ENCODE measurements at regions not wholly inside any gene's neighbourhood (a gene's known extent, or its start where the extent isn't known, plus 50 kb on each side); places are given as distances from the start of the nearest gene placed in this dataset.

GRCh38 chr16:86756882-86757703 is 178.7 kb downstream of the FOXL1 start:
- Histone ChIP-seq H3K27me3 (ENCODE audit: control insufficient read depth, insufficient read depth, low read length) (peaks cover 6% of the 10 kb centered on the region), H3K4me3 (ENCODE audit: low read depth, low read length) (no peak overlapping the region), H3K79me2 (no peaks in the 10 kb centered on the region), H3K27ac (no peak overlapping the region), H3K4me1 (no peaks in the 10 kb centered on the region), H3K9me3 (ENCODE audit: control insufficient read depth, low read length) (no peaks in the 10 kb centered on the region), H3K4me2 (ENCODE audit: low read length) (no peak overlapping the region), H2AFZ (no peak overlapping the region), H3K9ac (no peak overlapping the region), H3K36me3 (ENCODE audit: control insufficient read depth, insufficient read depth, low read length) (no peaks in the 10 kb centered on the region)
- TF ChIP-seq CTCF (IDR thresholded peaks at IDR 0.05): no peak

DNA sequence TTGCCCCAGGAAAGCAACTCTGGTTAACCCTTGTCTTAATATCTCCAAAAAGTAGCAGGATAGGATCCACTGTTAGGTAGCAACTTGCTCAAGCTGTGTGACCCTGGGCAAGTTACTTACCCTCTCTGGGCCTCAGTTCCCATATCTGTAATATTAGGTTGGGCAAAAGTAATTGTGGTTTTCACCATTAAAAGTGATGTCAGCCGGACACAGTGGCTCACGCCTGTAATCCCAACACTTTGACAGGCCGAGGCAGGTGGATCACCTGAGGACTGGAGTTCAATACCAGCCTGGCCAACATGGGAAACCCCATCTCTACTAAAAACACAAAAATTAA is 179.3 kb downstream of the FOXL1 start:
- peaks cover 6% of the 10 kb centered on the region for H3K27me3 ChIP-seq (ENCODE audit: control insufficient read depth, insufficient read depth, low read length)
- no peak overlapping the region for H3K4me2 ChIP-seq (ENCODE audit: low read length)
- H3K79me2 ChIP-seq: no peaks in the 10 kb centered on the region
- no peak for TF ChIP-seq CTCF (IDR thresholded peaks at IDR 0.05)
- H2AFZ ChIP-seq: no peak overlapping the region
- no peak overlapping the region for H3K9ac ChIP-seq
- H3K9me3 ChIP-seq (ENCODE audit: control insufficient read depth, low read length): no peaks in the 10 kb centered on the region
- no peak overlapping the region for H3K27ac ChIP-seq
- no peak overlapping the region for H3K4me3 ChIP-seq (ENCODE audit: low read depth, low read length)
- no peaks in the 10 kb centered on the region for H3K4me1 ChIP-seq
- no peaks in the 10 kb centered on the region for H3K36me3 ChIP-seq (ENCODE audit: control insufficient read depth, insufficient read depth, low read length)

GRCh38 chr16:86758932-86759331 is 180.6 kb downstream of the FOXL1 start:
- H3K27me3 ChIP-seq (ENCODE audit: control insufficient read depth, insufficient read depth, low read length): peaks cover 6% of the 10 kb centered on the region

DNA sequence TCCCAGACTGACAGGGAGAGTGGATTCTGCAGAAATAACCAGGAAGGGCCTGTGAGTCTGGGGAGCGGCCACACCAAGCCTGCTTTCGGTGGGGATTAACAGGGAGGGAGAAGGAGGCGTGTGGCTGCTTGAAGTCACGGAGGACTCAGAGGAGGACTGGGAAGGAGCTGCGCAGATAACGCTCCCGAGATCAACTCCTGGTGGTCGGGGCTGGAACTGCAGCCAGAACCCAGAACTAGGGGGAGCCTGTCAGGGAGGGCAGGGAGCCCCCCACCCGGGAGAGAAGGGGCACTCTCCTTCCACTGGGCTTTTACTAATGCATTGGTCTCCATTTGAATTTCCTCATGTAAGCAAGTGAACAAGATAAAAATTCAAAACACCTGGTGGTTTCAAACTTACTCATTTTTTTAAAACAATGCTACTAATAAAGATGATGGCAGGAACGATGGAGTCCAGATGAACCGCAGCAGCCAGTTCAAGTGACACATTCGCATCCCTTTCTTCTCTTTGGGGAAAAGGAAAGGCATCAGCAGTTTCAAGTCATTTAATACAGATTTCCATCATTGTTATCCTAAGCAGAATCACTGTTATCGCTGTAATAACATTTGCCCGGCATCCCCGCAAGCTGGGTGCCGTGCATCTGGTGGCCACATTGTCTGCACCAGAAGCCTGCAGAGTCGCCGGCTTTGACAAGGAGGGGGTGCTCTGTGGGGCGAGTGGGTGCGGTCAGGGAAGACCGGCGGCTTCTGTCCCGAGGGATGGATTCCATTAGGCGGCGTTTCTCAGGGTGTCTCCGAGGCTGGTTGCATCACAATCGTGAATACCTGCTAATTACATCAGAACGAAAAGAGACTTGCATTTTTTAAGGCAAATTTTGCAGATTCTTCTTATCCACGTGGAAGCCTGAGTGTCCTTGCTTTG is 183.0 kb downstream of the FOXL1 start:
- no peaks in the 10 kb centered on the region for H3K9me3 ChIP-seq (ENCODE audit: control insufficient read depth, low read length)
- H3K27ac ChIP-seq: no peak overlapping the region
- no peak overlapping the region for H3K4me3 ChIP-seq (ENCODE audit: low read depth, low read length)
- H3K27me3 ChIP-seq (ENCODE audit: control insufficient read depth, insufficient read depth, low read length): peaks cover 6% of the 10 kb centered on the region
- H2AFZ ChIP-seq: peak overlapping the region; percentile 45
- peak; percentile 80 for TF ChIP-seq CTCF (IDR thresholded peaks at IDR 0.05)
- no peak overlapping the region for H3K9ac ChIP-seq
- no peak overlapping the region for H3K4me2 ChIP-seq (ENCODE audit: low read length)
- H3K79me2 ChIP-seq: no peaks in the 10 kb centered on the region
- no peaks in the 10 kb centered on the region for H3K36me3 ChIP-seq (ENCODE audit: control insufficient read depth, insufficient read depth, low read length)
- no peaks in the 10 kb centered on the region for H3K4me1 ChIP-seq

More at GRCh38 chr16:86758932-86759331, 180.6 kb downstream of the FOXL1 start:
- Histone ChIP-seq H3K9me3 (ENCODE audit: control insufficient read depth, low read length) (no peaks in the 10 kb centered on the region), H2AFZ (no peak overlapping the region), H3K79me2 (no peaks in the 10 kb centered on the region), H3K9ac (no peak overlapping the region), H3K4me3 (ENCODE audit: low read depth, low read length) (no peak overlapping the region), H3K4me1 (no peaks in the 10 kb centered on the region), H3K27ac (no peak overlapping the region), H3K4me2 (ENCODE audit: low read length) (no peak overlapping the region), H3K36me3 (ENCODE audit: control insufficient read depth, insufficient read depth, low read length) (no peaks in the 10 kb centered on the region)
- TF ChIP-seq CTCF (IDR thresholded peaks at IDR 0.05): no peak
